ENCODE measurements at regions not wholly inside any gene's neighbourhood (a gene's known extent, or its start where the extent isn't known, plus 50 kb on each side); places are given as distances from the start of the nearest gene placed in this dataset.

- TF ChIP-seq POLR2A (IDR thresholded peaks at IDR 0.05; ENCODE audit: low read length) (no peak), GATA1 (IDR thresholded peaks at IDR 0.05; ENCODE audit: low read depth, low read length) (no peak)
Observed at GRCh38 chr10:8278099-8278498, 223.6 kb downstream of the GATA3 start.
